CD4-positive, alpha-beta T cell treated with Interleukin-1 beta for 1 hour (primary cell): ENCODE measurements at regions not wholly inside any gene's neighbourhood (a gene's known extent, or its start where the extent isn't known, plus 50 kb on each side); places are given as distances from the start of the nearest gene placed in this dataset.

Source experiments
- DNase-seq, 2 donors: peaks; one replicate each; pipeline ENCODE4 v3.0.0-alpha.2; 2020 to 2022

- DNase-seq = no peak
These were observed 1027.1 kb upstream of the PCDH9 start for GRCh38 chr13:68257111-68257842.

- no peak for DNase-seq
These were observed 1024.0 kb upstream of the PCDH9 start for GRCh38 chr13:68254151-68254550.

- DNase-seq = no peak
These were observed 1004.1 kb upstream of the PCDH9 start for GRCh38 chr13:68234274-68234673.

- no peak for DNase-seq
These were observed 1002.4 kb upstream of the PCDH9 start for GRCh38 chr13:68232351-68233130.

- DNase-seq = no peak
These were observed 984.7 kb upstream of the PCDH9 start for GRCh38 chr13:68214691-68215415.

- DNase-seq = no peak
These were observed 969.1 kb upstream of the PCDH9 start for GRCh38 chr13:68199271-68199670.

- DNase-seq = no peak
These were observed 960.7 kb upstream of the PCDH9 start for GRCh38 chr13:68190818-68191217.

- no peak for DNase-seq
These were observed 955.5 kb upstream of the PCDH9 start for GRCh38 chr13:68185444-68186141.

GRCh38 chr13:68176475-68176874 lies 946.3 kb upstream of the PCDH9 start:
- no peak for DNase-seq

GRCh38 chr13:68174893-68175292 lies 944.8 kb upstream of the PCDH9 start:
- no peak for DNase-seq

- no peak for DNase-seq
These were observed 943.0 kb upstream of the PCDH9 start for GRCh38 chr13:68173111-68173510.

GRCh38 chr13:68170961-68171360 lies 940.8 kb upstream of the PCDH9 start:
- DNase-seq = no peak

GRCh38 chr13:68168448-68168847 lies 938.3 kb upstream of the PCDH9 start:
- no peak for DNase-seq

- DNase-seq = no peak
These were observed 930.3 kb upstream of the PCDH9 start for GRCh38 chr13:68160466-68160865.

GRCh38 chr13:68152414-68152813 lies 922.3 kb upstream of the PCDH9 start:
- no peak for DNase-seq

GRCh38 chr13:68145852-68146251 lies 915.7 kb upstream of the PCDH9 start:
- DNase-seq = no peak

- DNase-seq = no peak
These were observed 898.3 kb upstream of the PCDH9 start for GRCh38 chr13:68128297-68128915.

GRCh38 chr13:68125087-68125480 lies 894.9 kb upstream of the PCDH9 start:
- no peak for DNase-seq

GRCh38 chr13:68124437-68125086 lies 894.4 kb upstream of the PCDH9 start:
- DNase-seq = no peak

GRCh38 chr13:68110178-68110768 lies 880.1 kb upstream of the PCDH9 start:
- no peak for DNase-seq

- no peak for DNase-seq
These were observed 877.5 kb upstream of the PCDH9 start for GRCh38 chr13:68107667-68108066.

- DNase-seq = no peak
These were observed 869.5 kb upstream of the PCDH9 start for GRCh38 chr13:68099631-68100030.
